ENCODE measurements at regions not wholly inside any gene's neighbourhood (a gene's known extent, or its start where the extent isn't known, plus 50 kb on each side); places are given as distances from the start of the nearest gene placed in this dataset.

DNA sequence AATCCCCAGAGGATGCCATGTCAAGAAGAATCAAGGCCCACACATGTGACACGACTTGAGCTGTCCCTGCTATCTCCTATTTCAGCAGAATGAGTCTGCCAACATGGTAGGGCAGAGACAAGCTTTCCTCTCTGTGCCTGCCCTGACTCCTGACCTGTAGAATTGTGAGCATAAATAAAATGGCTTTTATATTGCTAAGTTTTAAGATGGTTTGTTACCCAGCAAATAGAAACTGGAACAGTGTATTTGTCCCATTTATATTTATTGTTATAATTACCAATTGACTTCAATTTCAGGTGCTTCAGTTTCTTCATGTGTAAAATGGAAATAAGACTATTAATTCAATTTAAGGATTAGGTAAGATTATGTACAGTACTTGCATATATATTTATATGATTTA lies 90.5 kb downstream of the ASB1 start:
- intact Hi-C loops (cut with DNase I; ENCODE audit: low total_unique reads) = no loop called here
- DNase-seq = no peak
- TF ChIP-seq, protein P1, sequence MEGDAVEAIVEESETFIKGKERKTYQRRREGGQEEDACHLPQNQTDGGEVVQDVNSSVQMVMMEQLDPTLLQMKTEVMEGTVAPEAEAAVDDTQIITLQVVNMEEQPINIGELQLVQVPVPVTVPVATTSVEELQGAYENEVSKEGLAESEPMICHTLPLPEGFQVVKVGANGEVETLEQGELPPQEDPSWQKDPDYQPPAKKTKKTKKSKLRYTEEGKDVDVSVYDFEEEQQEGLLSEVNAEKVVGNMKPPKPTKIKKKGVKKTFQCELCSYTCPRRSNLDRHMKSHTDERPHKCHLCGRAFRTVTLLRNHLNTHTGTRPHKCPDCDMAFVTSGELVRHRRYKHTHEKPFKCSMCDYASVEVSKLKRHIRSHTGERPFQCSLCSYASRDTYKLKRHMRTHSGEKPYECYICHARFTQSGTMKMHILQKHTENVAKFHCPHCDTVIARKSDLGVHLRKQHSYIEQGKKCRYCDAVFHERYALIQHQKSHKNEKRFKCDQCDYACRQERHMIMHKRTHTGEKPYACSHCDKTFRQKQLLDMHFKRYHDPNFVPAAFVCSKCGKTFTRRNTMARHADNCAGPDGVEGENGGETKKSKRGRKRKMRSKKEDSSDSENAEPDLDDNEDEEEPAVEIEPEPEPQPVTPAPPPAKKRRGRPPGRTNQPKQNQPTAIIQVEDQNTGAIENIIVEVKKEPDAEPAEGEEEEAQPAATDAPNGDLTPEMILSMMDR (IDR thresholded peaks at IDR 0.05) = no peak
- Histone ChIP-seq H3K4me1 (no peaks in the 10 kb centered on the region), H3K27me3 (peaks cover 0 to 1% of the 10 kb centered on the region in 2 donors), H3K27ac (no peak overlapping the region), H3K4me3 (no peak overlapping the region), H3K36me3 (no peaks in the 10 kb centered on the region), H3K9me3 (peaks cover 0 to 25% (median 9%) of the 10 kb centered on the region in 3 donors)

DNA sequence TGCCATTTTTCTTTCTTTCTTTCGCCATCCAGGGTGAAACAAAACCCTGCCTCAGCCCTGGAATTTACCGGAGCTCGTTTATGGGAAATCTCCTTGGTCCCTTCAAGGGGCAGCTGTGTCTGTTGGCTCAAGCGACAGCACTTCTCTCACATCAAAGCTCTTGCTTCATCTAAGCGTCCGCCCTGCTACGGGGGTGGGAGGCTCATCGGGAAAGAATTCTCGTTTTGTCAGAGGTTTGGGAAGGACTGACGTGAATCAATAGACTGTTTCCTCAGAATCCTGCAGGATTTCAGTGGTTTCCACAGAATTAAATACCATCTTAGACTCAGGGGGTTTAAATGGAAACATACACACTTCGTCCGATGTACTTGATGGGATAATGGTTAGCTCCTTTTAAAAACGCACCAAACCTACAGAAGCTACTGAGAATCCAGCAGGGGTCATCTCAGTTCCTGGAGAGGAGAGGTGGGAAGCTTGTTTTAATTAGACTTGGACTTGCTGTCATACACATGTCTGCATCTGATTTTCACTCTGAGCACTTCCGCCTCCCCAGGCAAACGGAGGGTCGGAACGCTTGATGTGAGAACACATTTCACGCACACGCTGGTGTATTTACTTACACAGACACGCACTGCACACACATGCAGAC lies 91.6 kb downstream of the ASB1 start:
- Histone ChIP-seq H3K4me1 (no peaks in the 10 kb centered on the region), H3K9me3 (peaks cover 0 to 25% (median 9%) of the 10 kb centered on the region in 3 donors), H3K36me3 (no peaks in the 10 kb centered on the region), H3K27ac (no peak overlapping the region), H3K4me3 (no peak overlapping the region), H3K27me3 (peaks cover 0 to 11% of the 10 kb centered on the region in 2 donors)
- intact Hi-C loops (cut with DNase I; ENCODE audit: low total_unique reads) = no loop called here
- no peak for DNase-seq
- TF ChIP-seq, protein P1 (IDR thresholded peaks at IDR 0.05) = no peak

DNA sequence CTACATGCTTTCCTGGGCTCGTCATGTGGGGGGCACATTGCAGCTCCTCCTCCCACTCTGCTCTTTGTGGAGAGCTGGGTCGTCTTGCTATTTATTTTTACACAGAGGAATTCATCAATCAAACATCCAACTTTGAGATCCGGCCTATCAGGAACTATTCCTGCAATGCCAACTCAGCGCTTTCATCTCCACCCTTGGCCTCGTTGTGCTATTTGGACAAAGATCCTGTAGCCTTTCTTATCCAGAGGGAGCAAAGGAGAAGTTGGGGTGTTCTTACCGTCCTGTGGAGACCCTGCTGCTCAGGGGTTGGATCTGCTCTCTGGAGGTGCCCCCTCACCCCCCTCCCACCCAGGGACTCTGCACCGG lies 92.1 kb downstream of the ASB1 start:
- no peaks in the 10 kb centered on the region for H3K36me3 ChIP-seq
- TF ChIP-seq, protein P1 (IDR thresholded peaks at IDR 0.05) = no peak
- intact Hi-C loops (cut with DNase I; ENCODE audit: low total_unique reads) = no loop called here
- H3K9me3 ChIP-seq = peaks cover 0 to 25% (median 9%) of the 10 kb centered on the region in 3 donors
- H3K27ac ChIP-seq = no peak overlapping the region
- H3K4me3 ChIP-seq = no peak overlapping the region
- H3K27me3 ChIP-seq = peaks cover 0 to 16% of the 10 kb centered on the region in 2 donors
- H3K4me1 ChIP-seq = no peaks in the 10 kb centered on the region
- no peak for DNase-seq

DNA sequence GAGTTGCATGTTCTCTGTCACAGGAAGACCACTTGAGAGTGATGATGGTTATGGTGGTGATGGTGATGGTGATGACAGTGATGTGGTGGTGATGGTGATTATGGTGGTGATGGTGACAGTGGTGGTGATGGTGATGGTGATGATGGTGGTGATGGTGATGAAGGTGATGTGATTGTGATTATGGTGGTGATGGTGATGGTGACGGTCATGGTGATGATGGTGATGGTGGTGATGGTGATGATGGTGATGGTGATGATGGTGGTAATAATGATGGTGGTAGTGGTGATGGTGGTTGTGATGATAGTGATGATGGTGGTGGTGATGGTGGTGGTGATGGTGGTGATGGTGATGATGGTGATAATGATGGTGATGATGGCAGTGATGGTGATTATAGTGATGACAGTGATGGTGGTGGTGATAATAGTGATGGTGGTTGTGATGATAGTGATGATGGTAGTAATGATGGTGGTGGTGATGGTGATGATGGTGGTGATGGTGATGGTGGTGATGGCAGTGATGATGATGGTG lies 93.7 kb downstream of the ASB1 start:
- intact Hi-C loops (cut with DNase I; ENCODE audit: low total_unique reads) = no loop called here

DNA sequence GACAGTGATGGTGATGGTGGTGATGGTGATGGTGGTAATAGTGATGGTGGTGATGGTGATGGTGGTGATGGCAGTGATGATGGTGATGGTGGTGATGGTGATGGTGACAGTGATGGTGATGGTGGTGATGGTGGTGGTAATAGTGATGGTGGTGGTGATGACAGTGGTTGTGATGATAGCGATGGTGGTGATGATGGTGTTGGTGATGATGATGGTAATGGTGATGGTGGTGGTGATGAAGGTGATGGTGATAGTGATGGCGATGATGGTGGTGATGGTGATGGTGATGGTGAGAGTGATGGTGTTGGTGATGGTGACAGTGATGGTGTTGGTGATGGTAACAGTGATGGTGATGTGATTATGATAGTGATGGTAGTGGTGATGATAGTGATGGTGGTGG lies 94.3 kb downstream of the ASB1 start:
- no peak overlapping the region for H3K27ac ChIP-seq
- H3K4me1 ChIP-seq = no peaks in the 10 kb centered on the region
- TF ChIP-seq, protein P1 (IDR thresholded peaks at IDR 0.05) = no peak
- H3K27me3 ChIP-seq = peaks cover 0 to 27% of the 10 kb centered on the region in 2 donors
- no peak for DNase-seq
- H3K4me3 ChIP-seq = no peak overlapping the region
- peaks cover 0 to 21% (median 9%) of the 10 kb centered on the region in 3 donors for H3K9me3 ChIP-seq
- no peaks in the 10 kb centered on the region for H3K36me3 ChIP-seq
- intact Hi-C loops (cut with DNase I; ENCODE audit: low total_unique reads) = no loop called here

More for the DNA sequence above, 93.7 kb downstream of the ASB1 start:
- Histone ChIP-seq H3K27me3 (peaks cover 0 to 27% of the 10 kb centered on the region in 2 donors), H3K27ac (no peak overlapping the region), H3K4me1 (no peaks in the 10 kb centered on the region), H3K36me3 (no peaks in the 10 kb centered on the region), H3K9me3 (peaks cover 0 to 25% (median 9%) of the 10 kb centered on the region in 3 donors), H3K4me3 (no peak overlapping the region)
- no peak for DNase-seq
- TF ChIP-seq, protein P1 (IDR thresholded peaks at IDR 0.05) = no peak
